HG02642 (cell line): ENCODE measurements at regions not wholly inside any gene's neighbourhood (a gene's known extent, or its start where the extent isn't known, plus 50 kb on each side); places are given as distances from the start of the nearest gene placed in this dataset.
"Not testable (repeated sequence)": the region's sequence is repeated elsewhere in the genome, so short reads cannot be mapped to it uniquely, and the experiment has no call there.

ENCODE experiments used
- ATAC-seq: cut with Tn5 transposase; IDR thresholded peaks from one replicate; pipeline ENCODE4 v1.9.1; 2021; ENCODE audit warnings: mild to moderate bottlenecking; ENCODE audit not compliant: unreplicated experiment, poor library complexity

- no peak for ATAC-seq
Measured at GRCh38 chr19:31520633-31521032, 171.4 kb upstream of the TSHZ3 start.

GRCh38 chr19:31525610-31526147 is 176.4 kb upstream of the TSHZ3 start:
- no peak for ATAC-seq

GRCh38 chr19:31527443-31527842 is 178.2 kb upstream of the TSHZ3 start:
- ATAC-seq = no peak

GRCh38 chr19:31528261-31528660 is 179.0 kb upstream of the TSHZ3 start:
- ATAC-seq = no peak

GRCh38 chr19:31529121-31529520 is 179.9 kb upstream of the TSHZ3 start:
- ATAC-seq = no peak

GRCh38 chr19:31530781-31531180 is 181.5 kb upstream of the TSHZ3 start:
- ATAC-seq = no peak

- no peak for ATAC-seq
Measured at GRCh38 chr19:31531326-31531725, 182.1 kb upstream of the TSHZ3 start.

GRCh38 chr19:31532034-31532433 is 182.8 kb upstream of the TSHZ3 start:
- no peak for ATAC-seq

- no peak for ATAC-seq
Measured at GRCh38 chr19:31533114-31533513, 183.9 kb upstream of the TSHZ3 start.

GRCh38 chr19:31534231-31534630 is 185.0 kb upstream of the TSHZ3 start:
- no peak for ATAC-seq

GRCh38 chr19:31534786-31535657 is 185.8 kb upstream of the TSHZ3 start:
- ATAC-seq = no peak

- no peak for ATAC-seq
Measured at GRCh38 chr19:31535691-31536460, 186.6 kb upstream of the TSHZ3 start.

- no peak for ATAC-seq
Measured at GRCh38 chr19:31537136-31537535, 187.9 kb upstream of the TSHZ3 start.

- ATAC-seq = not testable (repeated sequence)
Measured at GRCh38 chr19:31537902-31538301, 188.7 kb upstream of the TSHZ3 start.

GRCh38 chr19:31538879-31539278 is 189.6 kb upstream of the TSHZ3 start:
- no peak for ATAC-seq

- no peak for ATAC-seq
Measured at GRCh38 chr19:31539386-31539785, 190.2 kb upstream of the TSHZ3 start.

GRCh38 chr19:31541396-31541795 is 192.2 kb upstream of the TSHZ3 start:
- ATAC-seq = no peak

- ATAC-seq = no peak
Measured at GRCh38 chr19:31543456-31543855, 194.2 kb upstream of the TSHZ3 start.

- ATAC-seq = no peak
Measured at GRCh38 chr19:31545777-31546176, 196.5 kb upstream of the TSHZ3 start.

GRCh38 chr19:31546205-31546960 is 197.1 kb upstream of the TSHZ3 start:
- ATAC-seq = no peak

- ATAC-seq = no peak
Measured at GRCh38 chr19:31548941-31549340, 199.7 kb upstream of the TSHZ3 start.
